COLO829 (cell line): ENCODE measurements at regions not wholly inside any gene's neighbourhood (a gene's known extent, or its start where the extent isn't known, plus 50 kb on each side); places are given as distances from the start of the nearest gene placed in this dataset.
"Not testable (repeated sequence)": the region's sequence is repeated elsewhere in the genome, so short reads cannot be mapped to it uniquely, and the experiment has no call there.

Experiments
- DNase-seq: peaks from one replicate; pipeline ENCODE4 v3.0.0; 2012; ENCODE audit warnings: low spot score

DNA sequence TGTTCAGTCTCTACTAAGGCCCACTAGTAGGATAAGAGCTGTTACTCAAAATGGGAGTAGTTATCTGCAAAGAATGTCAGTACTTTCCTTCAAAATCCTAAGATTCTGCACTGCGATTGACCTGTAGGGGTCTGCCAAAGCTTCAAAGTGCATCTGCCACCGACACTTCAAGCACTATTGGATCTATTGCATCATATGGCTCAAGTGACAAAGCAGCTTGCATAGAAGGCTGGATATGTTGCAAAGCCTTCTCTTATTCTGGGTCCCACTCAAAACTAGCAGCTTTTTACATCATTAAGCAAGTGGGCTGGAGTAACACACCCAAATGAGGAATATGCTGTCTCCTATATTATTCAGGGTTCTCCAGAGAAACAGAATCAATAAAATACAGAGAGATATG is 115.4 kb upstream of the EMCN start:
- DNase-seq = no peak

- no peak for DNase-seq
Measured at GRCh38 chr4:100632163-100632562, 114.3 kb upstream of the EMCN start.

DNA sequence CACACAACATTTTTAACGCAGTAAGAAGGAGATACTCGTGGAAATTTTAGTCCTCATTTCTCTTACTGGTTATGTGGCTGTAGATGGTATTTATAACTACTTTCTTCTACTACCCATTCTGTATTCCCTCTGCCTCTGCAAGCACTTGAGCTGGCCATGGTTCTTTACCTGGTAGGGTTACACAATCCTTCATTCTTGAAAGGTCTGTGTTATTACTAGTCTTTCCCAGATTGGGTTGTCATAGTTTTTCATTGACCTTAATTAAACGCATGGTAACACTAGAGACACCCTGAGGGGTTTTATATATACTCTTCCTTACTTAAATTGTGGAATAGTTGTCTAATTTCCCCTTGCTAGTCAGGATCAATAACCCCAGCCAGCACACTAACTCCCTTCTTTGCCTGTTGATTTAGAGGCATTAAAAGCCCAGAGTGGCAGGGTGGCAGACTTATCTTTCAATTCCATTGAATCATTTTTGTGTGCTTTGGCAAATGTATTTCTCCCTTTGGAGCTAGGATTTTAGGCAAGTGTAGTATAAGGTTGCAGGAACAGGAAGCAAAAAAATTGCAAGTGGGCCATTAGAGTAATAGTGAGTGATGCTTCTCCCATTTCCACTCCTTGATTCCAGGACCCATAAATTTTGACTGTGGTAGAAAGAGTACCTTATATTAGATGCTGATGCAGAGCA is 113.6 kb upstream of the EMCN start:
- no peak for DNase-seq

- DNase-seq = no peak
Measured at GRCh38 chr4:100630341-100630740, 112.5 kb upstream of the EMCN start.

- DNase-seq = no peak
Measured at GRCh38 chr4:100609810-100610209, 92.0 kb upstream of the EMCN start.

GRCh38 chr4:100608651-100609050 is 90.8 kb upstream of the EMCN start:
- DNase-seq = not testable (repeated sequence)

DNA sequence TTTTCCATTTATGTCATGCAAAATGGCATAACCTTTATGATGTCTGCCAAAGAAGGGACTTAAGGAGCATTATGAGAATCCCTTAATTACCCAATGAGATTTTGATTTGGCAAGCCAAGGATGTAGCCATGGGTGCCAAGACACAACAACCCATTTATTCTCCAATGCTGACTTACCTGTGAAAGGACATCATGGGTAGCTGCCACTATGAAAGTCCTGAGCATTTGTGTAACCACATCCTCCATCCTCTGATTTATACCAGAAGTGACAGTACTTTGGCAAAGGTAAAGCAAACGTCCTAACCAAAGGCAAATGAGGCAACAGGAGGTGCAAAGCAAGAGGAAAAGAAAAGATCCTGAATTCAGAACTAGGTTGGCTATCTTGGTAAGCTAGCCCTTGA is 87.3 kb upstream of the EMCN start:
- DNase-seq = no peak

- DNase-seq = no peak
Measured at GRCh38 chr4:100593935-100594334, 76.1 kb upstream of the EMCN start.

DNA sequence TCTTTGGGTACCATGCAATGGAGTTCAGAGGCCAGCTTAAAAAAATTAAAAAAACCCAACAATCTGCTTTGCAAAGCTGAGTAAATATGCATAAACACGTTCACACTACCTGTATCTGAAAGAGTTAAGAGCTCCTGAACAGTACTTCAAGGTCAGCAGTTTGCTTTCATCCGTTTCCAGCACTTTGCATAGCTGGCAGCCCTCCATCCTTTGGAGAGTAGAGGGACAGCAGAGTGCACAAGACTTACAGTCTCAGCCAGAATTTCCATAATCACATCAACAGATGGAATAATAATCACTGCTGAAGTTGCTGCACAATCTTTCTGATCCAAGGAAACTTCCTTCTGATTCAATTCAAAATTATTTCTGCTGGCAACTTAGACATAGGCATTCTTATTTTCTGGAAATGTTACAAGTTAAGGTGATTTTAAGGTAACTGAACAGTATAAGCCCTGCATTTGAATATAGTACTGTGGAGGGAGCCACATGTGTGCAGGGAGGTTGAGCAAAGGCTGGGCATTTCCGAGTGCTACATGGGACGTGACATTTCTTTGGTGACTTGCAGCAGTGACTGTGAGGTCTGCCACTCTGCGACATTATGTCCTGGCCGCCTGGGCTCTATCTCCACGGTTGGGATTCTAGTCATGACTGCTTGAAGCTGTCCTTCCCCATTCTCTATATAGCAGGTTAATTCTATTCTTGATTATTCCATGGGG is 73.5 kb upstream of the EMCN start:
- no peak for DNase-seq

GRCh38 chr4:100590325-100590724 is 72.5 kb upstream of the EMCN start:
- peak; percentile 35 for DNase-seq

- no peak for DNase-seq
Measured at GRCh38 chr4:100588076-100588475, 70.3 kb upstream of the EMCN start.

- no peak for DNase-seq
Measured at GRCh38 chr4:100582146-100582545, 64.3 kb upstream of the EMCN start.

- no peak for DNase-seq
Measured at GRCh38 chr4:100581337-100581736, 63.5 kb upstream of the EMCN start.

GRCh38 chr4:100576570-100576969 is 58.7 kb upstream of the EMCN start:
- no peak for DNase-seq

DNA sequence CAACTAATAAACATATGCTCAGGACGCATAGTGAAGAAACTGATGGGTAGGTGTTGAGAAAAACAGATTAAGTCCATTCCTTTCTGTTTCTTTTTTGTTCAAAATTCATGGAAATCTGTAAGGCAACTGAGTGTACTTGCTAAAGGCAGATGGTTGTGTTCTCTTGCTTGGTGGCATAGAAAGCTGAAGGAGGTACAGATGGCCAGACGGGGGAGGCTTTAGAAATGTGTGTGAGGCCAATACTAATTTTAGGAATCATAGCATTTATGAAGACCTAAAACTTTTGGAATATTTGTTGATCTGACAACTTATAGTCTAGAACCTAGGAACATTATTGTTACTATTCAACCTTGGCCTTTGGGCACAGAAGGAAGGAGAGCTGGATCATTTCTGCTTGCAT is 56.8 kb upstream of the EMCN start:
- no peak for DNase-seq

DNA sequence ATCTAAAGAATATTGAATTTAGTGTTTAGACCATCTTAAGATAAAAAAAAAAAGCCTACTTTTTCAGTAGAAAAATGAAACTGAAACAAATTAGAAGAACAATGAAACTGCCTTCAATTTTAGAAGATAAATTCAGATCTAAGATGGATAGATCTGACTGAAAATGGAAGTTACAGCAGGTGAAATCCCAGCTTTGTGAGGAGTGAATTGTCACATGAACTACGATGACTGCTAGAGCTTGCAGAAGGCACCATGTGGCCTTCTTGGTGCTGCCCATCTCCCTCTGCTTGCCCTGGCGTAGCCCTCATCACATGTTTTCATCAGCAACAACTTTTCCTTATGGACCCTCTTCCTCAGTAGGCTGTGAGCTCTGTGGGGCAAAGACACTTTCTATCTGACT is 51.4 kb upstream of the EMCN start:
- no peak for DNase-seq
